ENCODE measurements at regions not wholly inside any gene's neighbourhood (a gene's known extent, or its start where the extent isn't known, plus 50 kb on each side); places are given as distances from the start of the nearest gene placed in this dataset.

GRCh38 chr5:158510479-158510878, 589.2 kb downstream of the EBF1 start:
- TF ChIP-seq POLR2AphosphoS5 (IDR thresholded peaks at IDR 0.05; ENCODE audit: borderline replicate concordance, low read depth, low read length): no peak
- TF ChIP-seq EZH2 (IDR thresholded peaks at IDR 0.05): no peak

Data from SK-N-MC (cell line).